Erythroblast (primary cell): ENCODE measurements at regions not wholly inside any gene's neighbourhood (a gene's known extent, or its start where the extent isn't known, plus 50 kb on each side); places are given as distances from the start of the nearest gene placed in this dataset.

ENCODE experiments used
- GATA1 ChIP-seq: IDR thresholded peaks from 2 replicates; pipeline ENCODE4 v1.6.1; 2011; ENCODE audit warnings: low read depth, mild to moderate bottlenecking, control low read depth, low read length, moderate library complexity
- POLR2A ChIP-seq: IDR thresholded peaks from 2 replicates; pipeline ENCODE4 v1.6.1; 2011; ENCODE audit warnings: mild to moderate bottlenecking, low read length

- TF ChIP-seq POLR2A (no peak), GATA1 (no peak)
Measured at GRCh38 chr2:240379089-240379636, 56.3 kb upstream of the GPC1 start.
